Mucosa of gallbladder (tissue), 1 donor: ENCODE measurements at regions not wholly inside any gene's neighbourhood (a gene's known extent, or its start where the extent isn't known, plus 50 kb on each side); places are given as distances from the start of the nearest gene placed in this dataset.
A peak's percentile ranks its signal among the peaks of the same experiment; 100 is the strongest.

Experiments
- DNase-seq: peaks from one replicate; pipeline ENCODE4 v3.0.0-alpha.2; 2020; ENCODE audit warnings: low spot score
- donor health status: DM: no; HTN: no; CAD: no.

- no peak for DNase-seq
Measured at GRCh38 chr6:53974941-53975340, 136.3 kb upstream of the MLIP start.

- DNase-seq = no peak
Measured at GRCh38 chr6:53975941-53976615, 135.2 kb upstream of the MLIP start.

- no peak for DNase-seq
Measured at GRCh38 chr6:53977551-53977950, 133.7 kb upstream of the MLIP start.

GRCh38 chr6:53979468-53980067 lies 131.7 kb upstream of the MLIP start:
- no peak for DNase-seq

- DNase-seq = no peak
Measured at GRCh38 chr6:53982366-53983050, 128.7 kb upstream of the MLIP start.

DNA sequence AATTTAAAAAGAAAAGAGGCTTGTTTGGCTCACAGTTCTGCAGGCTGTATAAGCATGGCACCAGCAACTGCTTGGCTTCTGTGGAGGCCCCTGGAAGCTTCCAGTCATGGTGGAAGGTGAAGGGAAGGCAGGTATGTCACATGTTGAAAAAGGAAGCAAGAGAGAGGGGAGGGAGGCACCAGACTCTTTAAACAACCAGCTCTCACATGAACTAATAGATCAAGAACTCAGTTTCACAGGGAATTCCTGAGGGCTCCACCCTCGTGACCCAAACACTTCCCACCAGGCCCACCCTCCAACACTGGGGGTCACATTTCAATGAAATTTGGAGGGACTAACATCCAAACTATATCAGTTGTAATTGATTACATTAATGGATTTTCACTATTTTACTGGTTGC lies 127.9 kb upstream of the MLIP start:
- DNase-seq = no peak

- DNase-seq = no peak
Measured at GRCh38 chr6:53984163-53984562, 127.1 kb upstream of the MLIP start.

DNA sequence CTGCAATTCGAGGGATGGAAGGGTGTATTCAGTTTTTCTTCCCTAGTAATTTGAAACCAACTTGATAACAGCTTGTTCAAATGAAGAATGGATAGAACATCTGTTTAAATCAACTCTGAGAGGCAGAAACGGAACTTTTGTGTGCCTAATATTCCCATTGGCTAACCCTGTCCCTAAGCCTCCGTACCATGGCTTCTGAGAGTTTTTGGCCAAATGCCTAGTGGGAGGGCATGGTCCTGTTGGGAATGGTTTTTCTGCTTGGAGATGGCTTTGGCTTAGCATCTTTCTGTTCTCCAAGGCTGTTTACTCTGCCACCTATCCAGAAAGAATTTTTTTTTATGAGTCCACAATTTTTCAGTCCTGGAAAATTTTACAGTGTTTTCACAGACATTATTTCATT lies 126.7 kb upstream of the MLIP start:
- DNase-seq = no peak

- DNase-seq = no peak
Measured at GRCh38 chr6:53985366-53985765, 125.9 kb upstream of the MLIP start.

GRCh38 chr6:53986165-53986720 lies 125.0 kb upstream of the MLIP start:
- DNase-seq = peak; percentile 32

- DNase-seq = no peak
Measured at GRCh38 chr6:53986721-53987521, 124.3 kb upstream of the MLIP start.

DNA sequence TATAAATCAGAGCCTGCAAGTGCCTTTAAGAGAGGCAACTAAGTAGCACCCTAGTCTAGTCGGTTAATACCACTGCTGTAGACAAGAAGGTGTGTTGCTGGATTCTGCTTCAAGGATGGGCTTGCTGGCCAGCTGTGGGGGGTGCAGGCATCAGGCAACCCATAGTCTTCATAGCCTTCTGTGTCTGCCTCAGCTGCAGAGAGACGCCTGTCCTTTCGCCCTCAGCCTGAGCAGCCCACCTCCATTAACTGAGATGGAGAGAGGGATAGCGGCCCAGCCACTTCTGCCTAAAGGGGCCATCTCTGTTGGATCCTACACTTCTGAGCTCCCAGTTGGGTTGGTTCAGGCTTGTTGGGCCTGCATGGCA lies 123.7 kb upstream of the MLIP start:
- no peak for DNase-seq

GRCh38 chr6:53989504-53989903 lies 121.7 kb upstream of the MLIP start:
- DNase-seq = no peak

DNA sequence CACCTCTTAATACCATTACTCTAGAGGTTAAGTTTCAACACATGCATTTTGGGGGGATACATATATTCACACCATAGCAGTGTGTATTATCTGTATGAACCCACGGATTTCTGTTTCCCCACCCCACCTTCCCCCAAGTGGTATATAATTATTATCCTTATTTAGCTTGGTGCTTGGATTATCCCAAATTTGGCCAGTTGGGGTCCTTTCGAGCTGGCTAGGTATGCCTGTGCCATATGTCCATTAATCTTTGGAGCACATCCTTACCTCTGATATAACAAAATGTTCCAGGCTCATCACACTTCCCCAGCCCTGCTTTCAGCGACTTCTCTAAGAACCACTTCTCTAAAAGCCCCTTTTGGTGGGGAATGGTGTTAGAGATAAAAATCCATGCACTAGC lies 118.7 kb upstream of the MLIP start:
- no peak for DNase-seq

GRCh38 chr6:53994201-53994600 lies 117.0 kb upstream of the MLIP start:
- DNase-seq = no peak

- DNase-seq = no peak
Measured at GRCh38 chr6:53995935-53996334, 115.3 kb upstream of the MLIP start.

DNA sequence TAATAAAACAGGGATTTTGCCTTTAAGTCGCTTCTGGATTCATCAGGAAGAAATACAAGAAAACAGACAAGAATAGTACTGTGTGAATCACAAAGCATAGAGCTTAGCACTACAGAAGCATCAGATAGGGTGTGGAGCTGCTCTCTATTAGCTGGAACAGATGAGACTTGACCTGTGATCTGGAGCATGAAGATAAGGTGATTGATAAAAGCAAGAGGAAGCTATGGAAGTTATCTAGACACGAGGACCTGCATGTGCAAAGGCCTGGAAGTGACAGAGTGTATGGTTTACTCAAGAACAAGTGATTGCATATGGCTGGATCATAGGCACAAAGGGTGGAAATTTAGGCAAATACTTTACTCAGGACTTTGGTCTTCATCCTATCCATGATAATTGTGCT lies 112.9 kb upstream of the MLIP start:
- DNase-seq = no peak

- DNase-seq = no peak
Measured at GRCh38 chr6:53999088-53999755, 112.0 kb upstream of the MLIP start.

DNA sequence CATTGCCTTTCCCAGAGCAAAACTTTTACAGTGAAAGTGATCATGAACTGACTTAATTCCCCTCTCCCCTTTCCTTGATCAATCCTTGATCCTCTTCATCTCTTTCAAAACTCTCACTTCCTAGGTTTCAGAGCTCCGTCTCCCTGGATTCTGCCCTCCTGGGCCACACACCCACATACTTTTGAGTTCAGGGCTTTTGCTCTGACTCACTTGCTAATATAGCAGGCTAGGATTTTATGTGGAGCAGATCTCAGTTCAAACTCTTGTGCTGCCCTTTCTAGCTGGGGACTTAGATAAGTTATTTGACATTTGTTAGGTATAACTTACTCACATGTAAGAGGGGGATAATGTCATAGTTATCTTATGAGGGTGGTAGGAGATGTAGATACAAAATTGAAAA lies 109.1 kb upstream of the MLIP start:
- no peak for DNase-seq

- no peak for DNase-seq
Measured at GRCh38 chr6:54003316-54003715, 107.9 kb upstream of the MLIP start.

DNA sequence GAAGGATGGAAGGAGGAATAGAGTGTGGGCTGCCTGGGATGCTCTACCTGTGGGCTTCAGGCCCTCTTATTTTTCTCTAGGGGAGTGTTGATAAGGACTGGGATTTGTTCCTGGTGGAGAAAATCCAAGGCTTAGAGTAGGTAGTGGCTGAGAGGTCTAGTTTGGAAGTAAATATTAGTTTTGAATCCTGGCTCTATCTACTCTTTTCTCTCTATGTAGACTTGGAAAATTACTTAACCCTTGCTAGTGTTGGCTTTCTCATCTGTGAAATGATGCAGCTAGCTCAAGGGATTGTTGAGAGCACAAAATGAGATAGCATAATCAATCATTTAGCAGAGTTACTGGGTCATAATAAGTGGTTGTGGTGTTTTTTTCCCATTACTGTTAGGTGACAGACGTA lies 102.7 kb upstream of the MLIP start:
- DNase-seq = no peak
